ENCODE measurements at regions not wholly inside any gene's neighbourhood (a gene's known extent, or its start where the extent isn't known, plus 50 kb on each side); places are given as distances from the start of the nearest gene placed in this dataset.
"Not testable (repeated sequence)": the region's sequence is repeated elsewhere in the genome, so short reads cannot be mapped to it uniquely, and the experiment has no call there.

DNA sequence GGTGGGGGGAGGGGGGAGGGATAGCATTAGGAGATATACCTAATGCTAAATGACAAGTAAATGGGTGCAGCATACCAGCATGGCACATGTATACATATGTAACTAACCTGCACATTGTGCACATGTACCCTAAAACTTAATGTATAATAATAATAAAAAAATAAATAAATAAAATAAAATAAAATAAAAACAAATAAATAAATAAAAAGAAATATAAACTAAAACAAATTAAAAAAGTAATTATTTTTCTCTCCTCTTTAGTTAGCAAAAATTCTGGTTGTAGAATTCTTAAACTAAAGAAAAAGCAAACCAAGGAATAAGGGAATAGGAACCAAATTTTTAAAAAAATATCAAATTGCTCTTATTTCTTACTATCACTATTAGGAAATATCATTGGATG is 267.3 kb downstream of the CCER1 start:
- DNase-seq, result not testable (repeated sequence)

- DNase-seq, result no peak
Observed at GRCh38 chr12:90683871-90684270, 271.1 kb downstream of the CCER1 start.

DNA sequence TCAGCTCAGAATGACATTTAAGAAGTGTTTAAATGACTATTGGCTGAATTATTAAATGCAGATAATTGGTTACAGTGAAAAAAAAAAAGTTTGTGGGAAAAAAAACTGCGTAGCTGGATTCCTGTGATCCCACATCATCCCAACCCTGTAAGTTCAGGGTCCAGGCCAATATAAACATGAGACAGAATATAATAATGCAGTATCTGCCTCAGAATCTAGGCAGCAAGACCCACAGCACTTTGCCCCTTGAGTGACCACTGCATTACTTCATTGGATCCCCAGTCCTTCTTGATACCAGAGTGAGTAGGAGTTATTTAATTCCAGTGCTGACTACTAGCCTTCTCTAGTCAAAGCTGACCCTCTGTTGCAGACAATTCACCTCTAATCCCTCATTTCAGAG is 272.6 kb downstream of the CCER1 start:
- no peak for DNase-seq

- DNase-seq, result no peak
Observed at GRCh38 chr12:90679674-90680073, 275.3 kb downstream of the CCER1 start.

- DNase-seq, result no peak
Observed at GRCh38 chr12:90677552-90677951, 277.4 kb downstream of the CCER1 start.

DNA sequence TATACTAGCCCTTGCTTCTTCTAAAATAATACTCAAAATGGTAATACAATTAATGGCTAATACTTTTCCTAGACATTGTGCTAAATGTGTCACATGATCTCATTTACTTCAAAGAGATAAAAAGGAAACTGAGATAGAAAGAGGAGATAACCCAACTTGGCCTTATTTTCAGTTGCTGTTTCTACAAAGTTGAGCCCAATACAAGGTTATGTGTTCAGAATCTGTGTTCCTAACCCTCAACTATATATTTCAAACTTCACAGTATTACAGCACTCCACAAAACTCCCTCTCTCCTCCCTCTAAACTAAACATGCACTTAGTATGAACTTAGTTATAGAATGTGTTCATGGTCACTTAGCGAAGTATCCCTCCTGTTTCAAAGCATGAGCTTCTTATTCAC is 277.9 kb downstream of the CCER1 start:
- no peak for DNase-seq

DNA sequence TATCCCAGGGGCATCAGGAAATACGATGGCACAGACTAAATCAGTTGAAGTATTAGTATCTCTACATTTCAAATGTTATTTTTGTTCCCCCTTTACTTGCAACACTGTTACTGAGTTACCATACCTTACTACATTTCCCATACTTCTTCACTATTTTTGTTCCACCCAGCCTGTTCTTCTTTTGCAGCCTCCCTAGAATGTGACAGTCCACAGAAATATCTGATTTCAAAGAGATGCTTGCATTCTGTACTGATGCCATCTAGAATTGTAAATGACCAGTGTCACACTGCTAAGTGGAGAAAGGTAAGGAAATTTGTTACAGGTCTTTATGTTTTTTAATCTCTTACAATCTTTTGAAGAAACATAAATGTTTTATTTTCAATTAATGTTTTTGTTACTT is 279.9 kb downstream of the CCER1 start:
- DNase-seq, result no peak

GRCh38 chr12:90672081-90672480 is 282.9 kb downstream of the CCER1 start:
- DNase-seq, result no peak

- DNase-seq, result not testable (repeated sequence)
Observed at GRCh38 chr12:90663949-90664348, 291.0 kb downstream of the CCER1 start.

- DNase-seq, result no peak
Observed at GRCh38 chr12:90659060-90659459, 295.9 kb downstream of the CCER1 start.

DNA sequence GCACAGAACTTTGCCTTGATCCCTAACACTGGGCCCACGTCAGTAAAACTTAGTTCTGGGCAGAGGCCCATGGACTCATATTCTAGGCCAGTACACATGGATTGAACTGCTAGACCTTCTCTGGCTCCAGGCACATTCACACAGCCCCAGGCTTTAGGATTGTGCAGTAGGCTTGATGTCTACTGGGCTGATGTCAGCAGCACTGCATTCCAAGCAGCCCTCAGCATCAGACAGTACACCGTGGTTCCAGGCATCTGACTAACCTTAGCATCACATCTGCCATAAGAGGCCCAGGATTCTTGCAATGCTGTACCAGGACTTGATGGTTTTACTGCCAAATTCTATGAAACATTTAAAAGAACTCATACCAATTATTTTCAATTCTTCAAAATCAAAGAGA is 301.9 kb downstream of the CCER1 start:
- DNase-seq, result no peak

- no peak for DNase-seq
Observed at GRCh38 chr12:90652280-90652679, 302.7 kb downstream of the CCER1 start.

- no peak for DNase-seq
Observed at GRCh38 chr12:90645181-90645580, 309.8 kb downstream of the CCER1 start.

- DNase-seq, result no peak
Observed at GRCh38 chr12:90631591-90632212, 323.3 kb downstream of the CCER1 start.

GRCh38 chr12:90630006-90630405 is 325.0 kb downstream of the CCER1 start:
- no peak for DNase-seq

DNA sequence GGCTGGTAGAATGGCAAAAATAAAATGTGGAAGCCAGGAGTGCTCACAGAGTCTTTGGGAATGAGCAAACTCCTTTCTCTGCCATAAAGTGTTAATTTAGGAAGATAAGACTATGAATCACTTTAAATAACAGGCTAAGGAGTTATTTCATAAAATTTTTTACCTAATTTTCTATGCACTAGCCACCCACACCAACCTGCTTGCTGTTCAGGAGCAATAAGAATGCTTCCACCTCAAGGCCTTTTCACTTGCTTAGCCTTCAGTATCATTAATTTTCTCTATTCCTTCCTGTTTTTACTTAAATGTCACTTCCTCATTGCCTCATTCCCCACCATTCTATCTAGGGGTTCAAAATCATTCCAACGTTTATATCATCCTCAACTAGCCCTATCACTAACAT is 326.8 kb downstream of the CCER1 start:
- DNase-seq, result no peak

- no peak for DNase-seq
Observed at GRCh38 chr12:90627180-90627896, 327.6 kb downstream of the CCER1 start.

DNA sequence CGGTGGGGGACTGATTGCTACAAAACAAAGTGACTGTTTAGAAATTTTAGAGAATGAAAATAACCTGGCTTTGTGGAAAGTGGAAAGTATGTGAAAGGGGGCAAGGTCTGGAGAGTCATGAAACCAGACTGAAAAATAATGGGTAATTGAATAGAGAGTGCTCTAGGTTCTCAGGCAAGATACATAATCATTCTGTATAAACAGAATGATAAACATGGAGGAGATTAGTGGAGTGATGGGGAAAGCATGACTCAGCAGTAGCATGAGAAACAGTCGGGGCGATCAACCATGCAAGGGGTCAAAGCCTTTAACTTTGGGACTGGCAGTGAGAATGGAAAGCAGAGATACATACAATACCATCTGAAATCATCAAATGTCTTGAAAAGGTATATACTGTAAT is 332.5 kb downstream of the CCER1 start:
- DNase-seq, result no peak

- no peak for DNase-seq
Observed at GRCh38 chr12:90621927-90622326, 333.0 kb downstream of the CCER1 start.

GRCh38 chr12:90619943-90620342 is 335.0 kb downstream of the CCER1 start:
- no peak for DNase-seq

DNA sequence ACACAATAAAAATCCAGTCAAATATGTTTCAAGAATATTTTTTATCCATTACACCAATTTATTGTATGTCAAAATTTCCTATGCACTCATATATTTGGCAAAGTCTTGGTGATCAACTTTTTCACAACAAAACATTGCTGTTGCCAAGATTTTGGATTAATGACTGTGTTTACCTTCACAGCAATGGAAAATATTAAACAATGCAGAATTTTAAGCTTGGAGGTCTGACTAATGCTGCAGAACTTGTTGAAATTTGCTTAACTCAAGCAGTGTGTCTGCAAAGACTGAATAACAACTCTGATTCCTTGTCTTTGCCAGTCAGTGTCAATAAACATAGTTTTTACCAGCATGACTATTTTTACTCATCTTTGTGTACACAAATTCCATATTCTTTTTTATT is 336.4 kb downstream of the CCER1 start:
- peak; percentile 23 for DNase-seq

DNA sequence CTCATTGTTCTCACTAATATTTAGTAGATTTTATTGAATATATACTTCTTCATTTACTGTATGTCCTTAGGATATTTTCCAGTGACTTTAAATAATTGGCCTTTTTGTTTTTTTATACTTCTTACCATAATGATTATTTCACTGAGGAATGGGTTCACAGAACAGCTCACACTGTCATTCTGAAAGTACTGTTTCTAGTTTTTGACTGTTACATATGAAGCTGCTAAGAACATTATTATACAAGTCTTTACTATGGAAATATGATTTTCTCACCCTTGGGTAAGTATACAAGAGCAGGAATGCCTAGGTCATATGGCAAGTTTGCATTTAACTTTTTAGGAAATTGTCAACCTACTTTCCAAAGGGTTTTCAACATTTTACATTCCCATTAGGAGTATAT is 343.1 kb downstream of the CCER1 start:
- no peak for DNase-seq

DNA sequence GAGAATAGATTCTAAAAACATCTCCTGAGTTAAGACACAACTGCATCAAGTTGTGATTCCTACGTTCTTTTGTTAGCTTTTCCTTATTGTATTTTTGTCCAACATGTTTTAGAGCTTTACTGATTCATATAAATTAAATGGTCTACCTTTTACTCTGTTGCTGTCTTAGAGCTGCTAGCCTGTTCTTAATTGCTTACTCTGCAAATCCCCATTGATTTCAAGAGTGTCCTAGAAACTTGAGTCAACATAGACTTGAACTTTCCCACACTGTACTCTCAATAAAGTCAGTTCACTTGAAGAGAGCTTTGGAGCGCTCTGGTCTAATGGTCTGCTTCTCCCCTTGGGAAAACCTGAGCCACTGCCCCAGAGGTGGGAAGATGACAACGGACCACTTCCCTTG is 343.9 kb downstream of the CCER1 start:
- DNase-seq, result no peak

GRCh38 chr12:90593596-90594295 is 361.2 kb downstream of the CCER1 start:
- DNase-seq, result no peak

Measured in hindlimb muscle (tissue), 1 donor.